ENCODE measurements at regions not wholly inside any gene's neighbourhood (a gene's known extent, or its start where the extent isn't known, plus 50 kb on each side); places are given as distances from the start of the nearest gene placed in this dataset.

GRCh38 chr13:32961724-32962123, 54.5 kb upstream of the KL start:
- TF ChIP-seq POLR2A (IDR thresholded peaks at IDR 0.05), result no peak
- TF ChIP-seq, protein P1, sequence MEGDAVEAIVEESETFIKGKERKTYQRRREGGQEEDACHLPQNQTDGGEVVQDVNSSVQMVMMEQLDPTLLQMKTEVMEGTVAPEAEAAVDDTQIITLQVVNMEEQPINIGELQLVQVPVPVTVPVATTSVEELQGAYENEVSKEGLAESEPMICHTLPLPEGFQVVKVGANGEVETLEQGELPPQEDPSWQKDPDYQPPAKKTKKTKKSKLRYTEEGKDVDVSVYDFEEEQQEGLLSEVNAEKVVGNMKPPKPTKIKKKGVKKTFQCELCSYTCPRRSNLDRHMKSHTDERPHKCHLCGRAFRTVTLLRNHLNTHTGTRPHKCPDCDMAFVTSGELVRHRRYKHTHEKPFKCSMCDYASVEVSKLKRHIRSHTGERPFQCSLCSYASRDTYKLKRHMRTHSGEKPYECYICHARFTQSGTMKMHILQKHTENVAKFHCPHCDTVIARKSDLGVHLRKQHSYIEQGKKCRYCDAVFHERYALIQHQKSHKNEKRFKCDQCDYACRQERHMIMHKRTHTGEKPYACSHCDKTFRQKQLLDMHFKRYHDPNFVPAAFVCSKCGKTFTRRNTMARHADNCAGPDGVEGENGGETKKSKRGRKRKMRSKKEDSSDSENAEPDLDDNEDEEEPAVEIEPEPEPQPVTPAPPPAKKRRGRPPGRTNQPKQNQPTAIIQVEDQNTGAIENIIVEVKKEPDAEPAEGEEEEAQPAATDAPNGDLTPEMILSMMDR (IDR thresholded peaks at IDR 0.05), result no peak

Data from testis (tissue), 2 donors.